H1 (cell line): ENCODE measurements at regions not wholly inside any gene's neighbourhood (a gene's known extent, or its start where the extent isn't known, plus 50 kb on each side); places are given as distances from the start of the nearest gene placed in this dataset.
"Not testable (repeated sequence)": the region's sequence is repeated elsewhere in the genome, so short reads cannot be mapped to it uniquely, and the experiment has no call there.

Experiments
- ATF3 ChIP-seq: IDR thresholded peaks from 2 replicates; pipeline ENCODE4 v1.6.1; 2011; ENCODE audit warnings: low read depth, mild to moderate bottlenecking, low read length; ENCODE audit not compliant: insufficient read depth
- CBX8 ChIP-seq: fragments of 300-800, 300-1000 bp; sonication (generic); IDR thresholded peaks from 2 replicates; pipeline ENCODE4 v1.7.1; 2016; ENCODE audit warnings: low read depth, low read length, borderline replicate concordance
- CHD2 ChIP-seq: IDR thresholded peaks from 2 replicates; pipeline ENCODE4 v1.6.1; 2012; ENCODE audit warnings: low read length, improper control_type of control experiment
- CHD7 ChIP-seq: fragments of 300-600 bp; sonication (generic); IDR thresholded peaks from 2 replicates; pipeline ENCODE4 v1.7.1; 2012; ENCODE audit warnings: low read length, moderate library complexity, mild to moderate bottlenecking, inconsistent platforms; ENCODE audit not compliant: insufficient replicate concordance
- CREB1 ChIP-seq: IDR thresholded peaks from 2 replicates; pipeline ENCODE4 v1.6.1; 2012; ENCODE audit warnings: inconsistent platforms
- EZH2 ChIP-seq: fragments of 200-600 bp; sonication (generic); IDR thresholded peaks from 2 replicates; pipeline ENCODE4 v1.7.1; 2012; ENCODE audit warnings: low read depth, mild to moderate bottlenecking, moderate library complexity, low read length, inconsistent platforms; ENCODE audit not compliant: severe bottlenecking
- POLR2A ChIP-seq, 2 experiments: IDR thresholded peaks; 1 replicate in 1 of 2; 2 replicates in 1 of 2; pipeline ENCODE4 v1.6.1; 2011; ENCODE audit warnings: low read depth in 2 of 2, low read length in 2 of 2, mild to moderate bottlenecking in 2 of 2; ENCODE audit errors: control extremely low read depth in 1 of 2
- POLR2AphosphoS5 ChIP-seq: IDR thresholded peaks from 2 replicates; pipeline ENCODE4 v1.6.1; 2011; ENCODE audit warnings: low read depth, low read length
- SIN3A ChIP-seq, 2 experiments: IDR thresholded peaks in 1 of 2; conservative IDR thresholded peaks in 1 of 2; 2 replicates each; pipeline ENCODE4 v1.6.1; 2011 to 2012; ENCODE audit warnings: low read length in 2 of 2, improper control_type of control experiment in 1 of 2, low read depth in 1 of 2, mild to moderate bottlenecking in 1 of 2
- SIX5 ChIP-seq: IDR thresholded peaks from 2 replicates; pipeline ENCODE4 v1.6.1; 2011; ENCODE audit warnings: mild to moderate bottlenecking, low read depth, low read length
- YY1 ChIP-seq: IDR thresholded peaks from 2 replicates; pipeline ENCODE4 v1.6.1; 2011; ENCODE audit warnings: low read depth, mild to moderate bottlenecking, low read length
- TF ChIP-seq, protein P1 (sequence below), 3 experiments: IDR thresholded peaks; 1 replicate in 2 of 3; 2 replicates in 1 of 3; pipeline versions ENCODE4 v1.5.1 to v1.6.1; 2011; ENCODE audit warnings: low read length in 3 of 3, mild to moderate bottlenecking in 3 of 3, inconsistent platforms in 2 of 3, low read depth in 1 of 3, moderate library complexity in 1 of 3; ENCODE audit not compliant: insufficient read depth in 1 of 3; ENCODE audit errors: control extremely low read depth in 1 of 3
- TF ChIP-seq, protein P2 (sequence below): IDR thresholded peaks from 2 replicates; pipeline ENCODE4 v1.6.1; 2012; ENCODE audit warnings: inconsistent platforms

DNA sequence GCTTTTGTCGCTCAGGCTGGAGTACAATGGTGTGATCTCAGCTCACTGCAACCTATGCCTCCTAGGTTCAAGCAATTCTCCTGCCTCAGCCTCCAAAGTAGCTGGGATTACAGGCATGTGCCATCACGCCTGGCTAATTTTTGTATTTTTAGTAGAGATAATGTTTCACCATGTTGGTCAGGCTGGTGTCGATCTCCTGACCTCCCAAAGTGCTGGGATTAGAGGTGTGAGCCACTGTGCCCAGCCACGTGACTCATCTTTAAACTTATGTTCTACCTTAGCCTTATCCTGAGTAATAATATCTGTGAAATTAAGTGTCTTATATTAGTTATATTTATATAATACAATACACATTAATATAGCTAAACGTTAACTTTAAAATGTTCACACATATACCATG is 101.2 kb upstream of the CADM1 start:
- TF ChIP-seq, protein P1, sequence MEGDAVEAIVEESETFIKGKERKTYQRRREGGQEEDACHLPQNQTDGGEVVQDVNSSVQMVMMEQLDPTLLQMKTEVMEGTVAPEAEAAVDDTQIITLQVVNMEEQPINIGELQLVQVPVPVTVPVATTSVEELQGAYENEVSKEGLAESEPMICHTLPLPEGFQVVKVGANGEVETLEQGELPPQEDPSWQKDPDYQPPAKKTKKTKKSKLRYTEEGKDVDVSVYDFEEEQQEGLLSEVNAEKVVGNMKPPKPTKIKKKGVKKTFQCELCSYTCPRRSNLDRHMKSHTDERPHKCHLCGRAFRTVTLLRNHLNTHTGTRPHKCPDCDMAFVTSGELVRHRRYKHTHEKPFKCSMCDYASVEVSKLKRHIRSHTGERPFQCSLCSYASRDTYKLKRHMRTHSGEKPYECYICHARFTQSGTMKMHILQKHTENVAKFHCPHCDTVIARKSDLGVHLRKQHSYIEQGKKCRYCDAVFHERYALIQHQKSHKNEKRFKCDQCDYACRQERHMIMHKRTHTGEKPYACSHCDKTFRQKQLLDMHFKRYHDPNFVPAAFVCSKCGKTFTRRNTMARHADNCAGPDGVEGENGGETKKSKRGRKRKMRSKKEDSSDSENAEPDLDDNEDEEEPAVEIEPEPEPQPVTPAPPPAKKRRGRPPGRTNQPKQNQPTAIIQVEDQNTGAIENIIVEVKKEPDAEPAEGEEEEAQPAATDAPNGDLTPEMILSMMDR (IDR thresholded peaks at IDR 0.05; ENCODE audit: control extremely low read depth in 1 of 3, insufficient read depth in 1 of 3, low read depth in 1 of 3, low read length in 3 of 3), result not testable (repeated sequence)
- TF ChIP-seq POLR2AphosphoS5; EZH2; ATF3; CREB1; CHD7; CBX8; POLR2A (IDR thresholded peaks at IDR 0.05; ENCODE audit: control extremely low read depth in 1 of 2, low read depth in 2 of 2, low read length in 2 of 2); YY1; CHD2; SIX5; SIN3A (conservative IDR thresholded peaks at IDR 0.05 in 1 of 2, IDR thresholded peaks at IDR 0.05 in 1 of 2; ENCODE audit: low read depth in 1 of 2, low read length in 2 of 2): not testable (repeated sequence)
- TF ChIP-seq, protein P2, sequence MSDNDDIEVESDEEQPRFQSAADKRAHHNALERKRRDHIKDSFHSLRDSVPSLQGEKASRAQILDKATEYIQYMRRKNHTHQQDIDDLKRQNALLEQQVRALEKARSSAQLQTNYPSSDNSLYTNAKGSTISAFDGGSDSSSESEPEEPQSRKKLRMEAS, result not testable (repeated sequence)
